ENCODE measurements at regions not wholly inside any gene's neighbourhood (a gene's known extent, or its start where the extent isn't known, plus 50 kb on each side); places are given as distances from the start of the nearest gene placed in this dataset.
"Not testable (repeated sequence)": the region's sequence is repeated elsewhere in the genome, so short reads cannot be mapped to it uniquely, and the experiment has no call there.

DNA sequence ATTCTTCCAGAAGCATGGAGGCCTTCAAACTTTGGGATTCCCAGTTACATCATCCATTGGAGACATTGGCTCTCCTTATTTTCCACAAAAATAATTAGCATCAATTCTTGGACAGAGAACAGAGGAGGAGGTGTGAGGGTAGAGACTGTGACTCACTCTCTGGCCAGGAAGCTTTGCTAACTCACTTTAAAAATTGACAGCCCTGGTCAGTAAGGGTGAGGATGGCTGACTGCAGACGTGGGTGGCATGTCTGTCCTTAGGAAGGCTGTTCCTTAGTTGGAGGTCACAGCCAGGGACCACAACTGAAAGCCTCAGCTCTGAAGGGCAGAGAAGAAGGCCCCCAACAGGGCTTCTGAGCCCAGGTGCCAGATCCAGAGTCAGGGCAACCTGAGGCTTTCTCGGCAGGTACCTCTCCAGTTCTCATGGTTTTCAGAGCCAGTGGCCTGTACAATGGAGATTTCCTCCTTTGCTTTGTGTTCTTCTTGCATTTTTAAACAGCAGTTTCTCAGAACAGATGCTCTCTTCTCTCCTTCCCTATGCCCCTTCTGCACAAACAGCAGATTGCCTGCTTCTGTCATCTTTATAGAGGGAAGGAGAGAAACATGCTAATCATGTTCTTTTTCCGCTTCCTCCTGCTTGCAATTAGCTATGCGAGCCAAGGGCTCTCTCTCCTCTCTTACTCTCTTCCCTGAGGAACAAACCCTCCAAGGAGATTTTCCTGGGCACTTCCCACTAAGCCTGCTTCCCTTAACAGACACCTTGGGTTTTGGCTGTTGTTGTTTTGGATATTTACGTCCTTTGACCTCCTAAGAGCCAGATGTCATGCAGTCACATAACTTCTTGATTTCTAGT is 92.5 kb upstream of the ZNF366 start:
- no peak for DNase-seq (ENCODE audit: low read depth in 4 of 4, low spot score in 2 of 4)

GRCh38 chr5:72599065-72599433 is 91.8 kb upstream of the ZNF366 start:
- DNase-seq (ENCODE audit: low read depth in 4 of 4, low spot score in 2 of 4): no peak

DNA sequence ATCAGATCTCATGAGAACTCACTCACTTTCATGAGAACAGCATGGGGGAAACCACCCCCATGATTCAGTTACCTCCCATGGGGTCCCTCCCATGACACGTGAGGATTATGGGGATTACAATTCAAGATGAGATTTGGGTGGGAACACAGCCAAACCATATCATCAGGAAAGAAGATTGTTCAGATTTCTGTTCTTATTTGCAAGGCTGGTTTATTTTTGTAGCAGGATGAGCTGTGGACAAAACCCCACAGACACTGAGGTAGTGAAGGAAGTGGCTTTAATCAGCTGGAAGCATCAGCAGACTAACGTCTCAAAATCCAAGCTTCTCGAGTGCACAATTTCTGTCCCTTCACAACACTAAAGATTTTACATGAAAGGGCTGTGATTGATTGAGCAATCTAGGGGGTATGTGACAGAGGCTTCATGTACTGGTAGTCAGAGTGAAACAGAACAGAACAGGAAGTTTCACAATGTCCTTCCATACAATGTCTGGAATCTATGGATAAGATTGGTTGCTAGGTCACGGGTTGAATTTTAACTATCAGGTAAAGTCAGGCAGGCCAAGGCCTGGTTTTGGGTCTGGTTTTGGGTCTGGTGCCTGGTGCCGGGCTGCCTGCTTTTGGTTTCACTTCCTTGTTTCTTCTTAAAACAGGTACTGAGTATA is 91.3 kb upstream of the ZNF366 start:
- DNase-seq (ENCODE audit: low read depth in 4 of 4, low spot score in 2 of 4): no peak

DNA sequence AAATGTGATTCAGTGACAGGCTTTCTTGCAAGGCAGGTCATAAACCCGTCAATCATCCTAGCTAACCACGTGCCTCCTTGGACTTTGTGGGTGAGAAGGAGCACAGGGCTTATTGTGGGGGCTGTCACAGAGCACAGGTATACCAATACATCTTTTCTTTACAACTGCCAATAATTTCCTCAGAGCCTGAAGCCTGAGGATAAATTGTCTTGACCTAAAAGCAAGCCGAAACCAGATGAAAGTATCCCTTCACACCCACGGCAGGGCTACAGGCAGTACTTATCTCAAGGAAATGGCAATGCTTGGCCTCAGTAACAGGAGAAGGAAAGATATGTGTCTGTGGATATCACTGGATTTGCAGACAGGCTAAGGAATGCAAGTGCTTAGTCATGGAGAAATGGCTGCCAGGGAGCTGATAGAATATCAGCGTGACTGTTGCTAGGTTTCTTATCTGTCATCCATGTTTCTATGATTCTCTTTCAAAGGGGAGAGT is 90.3 kb upstream of the ZNF366 start:
- DNase-seq (ENCODE audit: low read depth in 4 of 4, low spot score in 2 of 4): no peak

GRCh38 chr5:72596956-72597355 is 89.7 kb upstream of the ZNF366 start:
- no peak for DNase-seq (ENCODE audit: low read depth in 4 of 4, low spot score in 2 of 4)

GRCh38 chr5:72588640-72589039 is 81.4 kb upstream of the ZNF366 start:
- DNase-seq (ENCODE audit: low read depth in 4 of 4, low spot score in 2 of 4): no peak

GRCh38 chr5:72587661-72588308 is 80.6 kb upstream of the ZNF366 start:
- no peak for DNase-seq (ENCODE audit: low read depth in 4 of 4, low spot score in 2 of 4)

DNA sequence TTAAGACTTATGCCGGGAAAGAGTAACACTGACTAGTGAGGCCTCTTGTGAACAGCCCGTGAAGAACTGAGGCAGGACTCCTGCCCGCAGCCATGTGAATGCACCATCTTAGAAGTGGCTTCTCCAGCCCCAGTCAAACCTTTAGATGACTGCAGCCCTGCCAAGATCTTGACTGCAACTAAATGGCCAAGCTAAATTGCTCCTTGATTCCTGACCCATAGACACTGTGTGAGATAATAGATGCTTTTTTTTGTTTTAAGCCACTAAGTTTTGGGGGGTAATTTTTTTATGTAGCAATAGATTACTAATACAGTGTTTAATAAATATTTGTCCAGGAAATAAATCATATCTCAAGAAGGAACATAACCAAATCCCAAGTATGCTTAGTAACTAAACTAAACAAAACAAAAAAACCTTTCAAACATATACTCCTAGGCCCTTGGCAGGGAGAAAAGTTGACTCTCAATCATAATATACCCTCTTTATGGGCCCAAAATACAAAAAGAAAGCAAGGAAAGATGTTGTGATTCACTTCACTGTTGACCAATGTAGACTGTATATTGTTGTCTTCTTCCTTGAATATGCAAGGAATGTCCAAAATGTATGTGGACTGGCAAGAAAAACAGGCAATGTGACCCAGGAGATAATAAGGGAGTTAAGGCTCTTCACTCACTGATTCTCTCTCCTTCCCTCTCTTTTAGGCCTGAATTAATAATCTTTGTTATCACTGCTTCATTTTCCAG is 79.7 kb upstream of the ZNF366 start:
- DNase-seq (ENCODE audit: low read depth in 4 of 4, low spot score in 2 of 4): no peak

- DNase-seq (ENCODE audit: low read depth in 4 of 4, low spot score in 2 of 4): no peak
Observed at GRCh38 chr5:72584466-72584865, 77.3 kb upstream of the ZNF366 start.

- not testable (repeated sequence) for DNase-seq (ENCODE audit: low read depth in 4 of 4, low spot score in 2 of 4)
Observed at GRCh38 chr5:72579290-72579689, 72.1 kb upstream of the ZNF366 start.

- no peak for DNase-seq (ENCODE audit: low read depth in 4 of 4, low spot score in 2 of 4)
Observed at GRCh38 chr5:72572236-72572765, 65.1 kb upstream of the ZNF366 start.

GRCh38 chr5:72569408-72569944 is 62.3 kb upstream of the ZNF366 start:
- DNase-seq (ENCODE audit: low read depth in 4 of 4, low spot score in 2 of 4): no peak

DNA sequence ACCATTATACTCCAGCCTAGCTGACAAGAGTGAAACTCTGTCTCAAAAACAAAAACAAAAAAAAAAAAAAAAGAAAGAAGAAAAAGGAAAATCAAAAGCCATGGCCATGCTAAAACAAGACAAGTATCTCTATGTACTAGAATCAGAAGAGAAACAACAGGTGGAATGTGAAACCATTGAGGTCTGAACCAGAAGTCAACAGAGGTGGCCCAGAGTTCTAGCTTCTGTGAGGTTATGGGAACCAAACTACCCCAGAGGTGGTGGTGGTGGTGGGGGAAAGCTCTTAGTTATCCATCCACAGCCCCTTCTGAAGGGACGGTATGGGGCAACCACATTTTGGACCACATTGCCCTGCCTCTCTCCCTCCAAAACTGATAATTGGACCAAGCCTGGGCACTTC is 59.5 kb upstream of the ZNF366 start:
- no peak for DNase-seq (ENCODE audit: low read depth in 4 of 4, low spot score in 2 of 4)

- DNase-seq (ENCODE audit: low read depth in 4 of 4, low spot score in 2 of 4): no peak
Observed at GRCh38 chr5:72565513-72566289, 58.5 kb upstream of the ZNF366 start.

DNA sequence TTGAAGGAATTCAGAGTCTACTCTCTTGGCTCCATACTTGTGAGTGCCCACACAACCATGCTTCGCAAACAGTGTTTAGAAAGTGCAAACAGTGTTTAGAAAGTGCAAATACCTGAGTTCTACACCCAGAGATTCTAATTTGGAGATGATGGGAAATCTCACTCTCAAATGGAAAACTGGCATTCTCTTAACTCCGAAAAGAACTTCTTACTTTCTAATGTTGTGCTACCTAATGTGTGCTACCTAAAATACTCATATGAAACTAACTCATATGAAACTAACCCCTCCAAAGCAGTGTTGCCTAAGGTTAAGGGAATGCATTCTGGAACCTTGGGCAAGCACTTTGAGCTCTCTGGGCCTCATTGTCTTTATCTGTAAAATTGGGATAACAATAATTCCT is 55.5 kb upstream of the ZNF366 start:
- no peak for DNase-seq (ENCODE audit: low read depth in 4 of 4, low spot score in 2 of 4)

GRCh38 chr5:72561148-72561972 is 54.1 kb upstream of the ZNF366 start:
- DNase-seq (ENCODE audit: low read depth in 4 of 4, low spot score in 2 of 4): no peak

DNA sequence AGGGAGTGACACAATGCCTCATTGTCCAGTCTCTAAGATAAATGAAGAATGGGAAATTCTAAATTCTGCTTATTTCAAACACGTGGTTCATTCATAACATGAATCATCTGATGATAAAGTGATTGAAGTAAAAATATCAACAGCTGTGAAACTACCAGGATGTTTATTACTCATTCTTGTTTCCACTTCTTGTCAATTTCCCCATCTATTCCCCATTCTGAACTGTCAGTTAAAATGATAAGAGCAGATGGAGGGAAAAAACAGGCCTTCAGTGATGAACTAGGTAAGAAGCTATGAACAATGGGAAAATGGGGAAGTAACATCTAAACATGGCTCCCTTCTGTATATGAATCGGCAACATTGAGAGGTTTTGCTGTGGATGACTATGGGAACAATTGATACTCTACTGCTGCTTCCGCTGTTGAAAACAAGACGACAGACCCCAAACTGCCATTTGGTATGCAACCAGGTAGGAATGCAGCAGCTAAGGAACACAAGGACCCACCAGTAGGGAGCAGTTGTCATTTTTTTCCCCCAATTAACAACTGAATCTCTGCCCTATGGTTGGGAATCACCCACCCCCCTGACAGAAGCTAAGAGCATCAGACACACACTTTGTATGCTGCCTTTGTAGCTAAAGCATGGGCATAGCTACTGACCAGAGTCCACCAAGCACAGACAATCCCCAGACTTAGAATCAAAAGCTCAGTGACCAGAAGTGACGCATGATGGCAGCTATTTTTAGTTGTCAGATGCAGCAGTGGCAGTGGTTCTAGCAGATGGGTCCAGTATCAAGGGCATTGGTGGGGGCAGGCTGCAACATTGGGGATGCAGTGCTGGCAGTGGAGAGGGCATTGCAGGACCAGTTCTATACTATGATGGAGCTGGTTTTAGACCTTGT is 52.9 kb upstream of the ZNF366 start:
- DNase-seq (ENCODE audit: low read depth in 4 of 4, low spot score in 2 of 4): no peak

DNA sequence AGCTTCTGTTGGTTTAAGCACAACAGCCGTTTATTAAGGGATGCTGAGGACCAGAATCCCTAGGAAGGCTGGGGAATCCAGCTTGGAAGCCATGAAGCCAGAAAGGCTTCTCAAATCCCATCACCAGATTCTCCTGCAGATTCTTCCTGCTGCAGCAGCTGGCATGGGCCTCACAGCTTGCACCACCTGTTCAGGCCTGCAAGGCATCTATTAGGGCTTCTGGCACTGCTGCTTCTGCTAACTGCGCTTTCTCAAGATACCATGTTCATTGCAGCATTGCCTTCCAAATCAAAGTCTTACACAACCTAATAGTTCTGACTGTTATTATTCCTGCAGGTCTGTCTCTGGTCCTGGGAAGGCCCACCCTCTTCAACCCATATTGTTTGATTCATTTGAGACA is 51.2 kb upstream of the ZNF366 start:
- DNase-seq (ENCODE audit: low read depth in 4 of 4, low spot score in 2 of 4): no peak

Measured in left renal cortex interstitium (tissue), 4 donors.